ENCODE measurements at regions not wholly inside any gene's neighbourhood (a gene's known extent, or its start where the extent isn't known, plus 50 kb on each side); places are given as distances from the start of the nearest gene placed in this dataset.

GRCh38 chr2:146239392-146240135 lies 1605.3 kb upstream of the ACVR2A start:
- DNase-seq, result no peak

GRCh38 chr2:146238254-146238966 lies 1606.4 kb upstream of the ACVR2A start:
- no peak for DNase-seq

- no peak for DNase-seq
These were observed 1609.7 kb upstream of the ACVR2A start for GRCh38 chr2:146235158-146235557.

GRCh38 chr2:146229508-146230155 lies 1615.2 kb upstream of the ACVR2A start:
- DNase-seq, result no peak

GRCh38 chr2:146228466-146229058 lies 1616.3 kb upstream of the ACVR2A start:
- no peak for DNase-seq

- DNase-seq, result no peak
These were observed 1616.8 kb upstream of the ACVR2A start for GRCh38 chr2:146228020-146228393.

- DNase-seq, result no peak
These were observed 1617.4 kb upstream of the ACVR2A start for GRCh38 chr2:146227152-146228019.

- no peak for DNase-seq
These were observed 1618.8 kb upstream of the ACVR2A start for GRCh38 chr2:146226077-146226476.

GRCh38 chr2:146221826-146222225 lies 1623.0 kb upstream of the ACVR2A start:
- no peak for DNase-seq

GRCh38 chr2:146220957-146221356 lies 1623.9 kb upstream of the ACVR2A start:
- DNase-seq, result no peak

- DNase-seq, result no peak
These were observed 1630.4 kb upstream of the ACVR2A start for GRCh38 chr2:146214394-146214929.

- no peak for DNase-seq
These were observed 1631.2 kb upstream of the ACVR2A start for GRCh38 chr2:146213674-146214073.

GRCh38 chr2:146212602-146213001 lies 1632.2 kb upstream of the ACVR2A start:
- DNase-seq, result no peak

- DNase-seq, result no peak
These were observed 1635.0 kb upstream of the ACVR2A start for GRCh38 chr2:146209842-146210275.

GRCh38 chr2:146207901-146208300 lies 1636.9 kb upstream of the ACVR2A start:
- DNase-seq, result no peak

- no peak for DNase-seq
These were observed 1637.4 kb upstream of the ACVR2A start for GRCh38 chr2:146207417-146207816.

GRCh38 chr2:146203064-146203624 lies 1641.7 kb upstream of the ACVR2A start:
- DNase-seq, result no peak

- DNase-seq, result no peak
These were observed 1651.2 kb upstream of the ACVR2A start for GRCh38 chr2:146193619-146194018.

- DNase-seq, result no peak
These were observed 1655.3 kb upstream of the ACVR2A start for GRCh38 chr2:146189541-146189940.

- DNase-seq, result no peak
These were observed 1654.0 kb upstream of the ZEB2 start for GRCh38 chr2:146173934-146174333.

GRCh38 chr2:146161256-146161882 lies 1641.5 kb upstream of the ZEB2 start:
- no peak for DNase-seq

All from GOT3 (cell line).